ENCODE measurements at regions not wholly inside any gene's neighbourhood (a gene's known extent, or its start where the extent isn't known, plus 50 kb on each side); places are given as distances from the start of the nearest gene placed in this dataset.

GRCh38 chr10:64880546-64880945 lies 1359.3 kb downstream of the REEP3 start:
- TF ChIP-seq YY1 (IDR thresholded peaks at IDR 0.05; ENCODE audit: insufficient read depth, insufficient read length) (no peak), SUZ12 (IDR thresholded peaks at IDR 0.05; ENCODE audit: extremely low read depth, insufficient read depth, insufficient read length) (no peak)

All from NT2/D1 (cell line).